ENCODE measurements at regions not wholly inside any gene's neighbourhood (a gene's known extent, or its start where the extent isn't known, plus 50 kb on each side); places are given as distances from the start of the nearest gene placed in this dataset.

DNA sequence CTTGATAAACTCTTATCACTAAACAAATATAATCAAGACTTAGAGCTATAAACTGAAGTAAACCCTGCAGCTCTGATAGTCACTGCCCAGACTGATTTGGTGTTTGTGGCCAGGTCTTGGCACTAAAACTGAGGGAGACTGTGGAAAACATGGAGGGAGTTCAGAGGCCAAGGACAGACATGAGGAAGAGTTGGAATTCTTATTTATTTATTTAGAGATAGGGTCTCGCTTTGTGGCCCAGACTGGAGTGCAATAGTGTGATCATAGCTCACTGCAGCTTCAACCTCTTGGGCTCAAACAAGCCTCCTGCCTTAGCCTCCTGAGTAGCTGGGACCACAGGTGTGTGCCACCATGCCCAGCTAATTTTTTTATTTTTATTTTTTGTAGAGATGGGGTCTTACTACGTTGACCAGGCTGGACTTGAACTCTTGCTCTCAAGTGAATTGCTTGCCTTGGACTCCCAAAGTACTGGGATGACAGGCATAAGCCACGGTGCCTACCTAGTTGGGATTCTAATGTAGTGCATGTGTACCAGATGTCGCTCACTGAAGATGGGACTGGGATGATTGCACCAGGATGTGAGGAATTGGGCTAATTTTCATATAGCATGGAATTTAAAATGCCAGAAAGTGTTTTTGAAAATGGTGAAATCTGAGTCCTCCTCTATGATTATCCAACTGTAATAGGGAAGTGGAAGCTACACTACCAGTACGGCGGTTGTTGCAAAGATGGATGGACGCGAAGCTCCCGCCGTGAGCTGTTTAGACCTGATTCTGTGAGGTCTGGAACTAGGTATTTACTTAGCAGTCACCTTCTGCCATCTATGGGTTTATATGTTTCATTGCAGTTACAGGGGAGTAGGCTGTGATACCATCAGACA lies 52.7 kb upstream of the CTLA4 start:
- DNase-seq: peak; percentile 45

DNA sequence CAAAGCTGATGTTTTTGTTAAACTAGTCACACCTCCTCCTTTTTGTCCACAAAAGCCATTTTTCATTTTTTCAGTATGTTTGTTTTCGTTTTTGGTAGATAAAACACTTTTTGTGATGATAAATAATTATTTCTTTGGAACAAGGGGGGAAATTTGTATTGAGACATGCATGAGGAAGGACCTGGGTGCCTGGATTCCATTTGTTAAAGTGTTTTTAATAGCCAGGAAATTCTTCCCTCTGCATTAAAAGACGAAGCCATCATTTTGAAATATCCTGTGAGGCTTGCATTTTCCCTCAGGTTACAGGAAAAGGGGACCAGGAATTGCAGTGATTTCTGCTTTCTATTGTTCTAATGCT lies 52.1 kb upstream of the CTLA4 start:
- DNase-seq: no peak

DNA sequence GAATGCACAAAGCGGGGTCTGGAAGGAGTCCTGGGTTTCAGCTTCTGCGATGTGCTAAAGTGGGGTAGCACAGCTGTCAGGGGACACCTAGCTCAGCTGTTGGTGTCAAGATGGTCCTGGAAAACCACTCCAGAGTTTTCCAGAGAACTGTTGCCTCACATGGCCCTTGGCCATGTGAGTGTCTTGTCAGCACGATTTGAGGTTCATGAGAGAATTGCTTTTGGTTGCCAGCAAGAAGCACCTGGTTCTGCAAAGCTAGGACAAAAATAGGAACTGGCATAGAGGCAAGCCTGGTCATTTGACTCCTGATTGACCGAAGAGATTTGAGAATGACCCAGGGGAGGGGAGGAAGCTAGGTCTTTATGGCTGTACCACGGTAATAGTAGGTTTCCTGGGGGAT lies 50.4 kb upstream of the CTLA4 start:
- DNase-seq: no peak

All from midbrain (tissue), 1 donor.